ENCODE measurements at regions not wholly inside any gene's neighbourhood (a gene's known extent, or its start where the extent isn't known, plus 50 kb on each side); places are given as distances from the start of the nearest gene placed in this dataset.
"Not testable (repeated sequence)": the region's sequence is repeated elsewhere in the genome, so short reads cannot be mapped to it uniquely, and the experiment has no call there.

GRCh38 chr3:139109271-139109670 lies 64.6 kb upstream of the PRR23C start:
- DNase-seq (ENCODE audit: extremely low read depth, low read depth), result no peak
- TF ChIP-seq, protein P1, sequence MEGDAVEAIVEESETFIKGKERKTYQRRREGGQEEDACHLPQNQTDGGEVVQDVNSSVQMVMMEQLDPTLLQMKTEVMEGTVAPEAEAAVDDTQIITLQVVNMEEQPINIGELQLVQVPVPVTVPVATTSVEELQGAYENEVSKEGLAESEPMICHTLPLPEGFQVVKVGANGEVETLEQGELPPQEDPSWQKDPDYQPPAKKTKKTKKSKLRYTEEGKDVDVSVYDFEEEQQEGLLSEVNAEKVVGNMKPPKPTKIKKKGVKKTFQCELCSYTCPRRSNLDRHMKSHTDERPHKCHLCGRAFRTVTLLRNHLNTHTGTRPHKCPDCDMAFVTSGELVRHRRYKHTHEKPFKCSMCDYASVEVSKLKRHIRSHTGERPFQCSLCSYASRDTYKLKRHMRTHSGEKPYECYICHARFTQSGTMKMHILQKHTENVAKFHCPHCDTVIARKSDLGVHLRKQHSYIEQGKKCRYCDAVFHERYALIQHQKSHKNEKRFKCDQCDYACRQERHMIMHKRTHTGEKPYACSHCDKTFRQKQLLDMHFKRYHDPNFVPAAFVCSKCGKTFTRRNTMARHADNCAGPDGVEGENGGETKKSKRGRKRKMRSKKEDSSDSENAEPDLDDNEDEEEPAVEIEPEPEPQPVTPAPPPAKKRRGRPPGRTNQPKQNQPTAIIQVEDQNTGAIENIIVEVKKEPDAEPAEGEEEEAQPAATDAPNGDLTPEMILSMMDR (IDR thresholded peaks at IDR 0.05; ENCODE audit: low read depth, low read length, missing control alignments), result no peak
- H3K4me3 ChIP-seq (replicated peaks; ENCODE audit: low read depth, low read length), result no peak overlapping the region

- no peak overlapping the region for H3K4me3 ChIP-seq (replicated peaks; ENCODE audit: low read depth, low read length)
- TF ChIP-seq, protein P1 (IDR thresholded peaks at IDR 0.05; ENCODE audit: low read depth, low read length, missing control alignments), result no peak
Measured at GRCh38 chr3:139110072-139110830, 65.6 kb upstream of the PRR23C start.

DNA sequence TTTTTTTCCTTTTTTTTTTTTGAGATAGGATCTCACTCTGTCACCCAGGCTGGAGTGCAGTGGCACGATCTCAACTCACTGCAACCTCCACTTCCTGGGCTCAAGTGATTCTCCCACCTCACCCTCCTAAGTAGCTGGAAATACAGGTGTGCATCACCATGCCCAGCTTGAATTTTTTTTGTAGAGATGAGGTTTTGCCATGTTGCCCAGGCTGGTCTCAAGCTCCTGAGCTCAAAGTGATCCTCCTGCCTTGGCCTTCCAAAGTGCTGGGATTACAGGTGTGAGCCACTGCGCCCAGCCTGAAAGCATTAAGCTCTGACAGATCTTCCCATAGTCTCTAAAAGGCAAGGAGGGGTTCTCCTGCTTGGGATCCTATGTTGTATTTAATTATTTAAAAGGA lies 66.2 kb upstream of the PRR23C start:
- H3K4me3 ChIP-seq (replicated peaks; ENCODE audit: low read depth, low read length); DNase-seq (ENCODE audit: extremely low read depth, low read depth): not testable (repeated sequence)

More at GRCh38 chr3:139110072-139110830, 65.6 kb upstream of the PRR23C start:
- no peak for DNase-seq (ENCODE audit: extremely low read depth, low read depth)

GRCh38 chr3:139111392-139112229 lies 66.9 kb upstream of the PRR23C start:
- peak; percentile 36 for DNase-seq (ENCODE audit: extremely low read depth, low read depth)
- H3K4me3 ChIP-seq (replicated peaks; ENCODE audit: low read depth, low read length), result no peak overlapping the region
- TF ChIP-seq, protein P1 (IDR thresholded peaks at IDR 0.05; ENCODE audit: low read depth, low read length, missing control alignments), result peak; percentile 90

DNA sequence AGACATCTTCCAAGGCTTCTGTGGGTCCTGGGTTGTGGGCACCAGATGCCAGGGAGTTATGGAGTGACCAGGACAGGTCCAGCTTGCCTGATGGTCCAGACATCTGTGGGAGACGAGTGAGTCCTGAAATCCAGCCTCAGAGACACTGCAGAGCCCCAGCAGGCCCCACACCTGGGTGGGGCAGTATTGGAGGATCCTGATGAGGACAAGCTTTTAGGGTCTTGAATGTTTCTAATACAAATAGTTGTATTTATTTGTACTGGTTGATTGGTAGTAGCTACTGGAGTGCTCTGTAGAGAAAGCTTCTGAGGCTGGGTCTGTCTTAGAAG lies 67.5 kb upstream of the PRR23C start:
- DNase-seq (ENCODE audit: extremely low read depth, low read depth), result no peak
- no peak overlapping the region for H3K4me3 ChIP-seq (replicated peaks; ENCODE audit: low read depth, low read length)
- TF ChIP-seq, protein P1 (IDR thresholded peaks at IDR 0.05; ENCODE audit: low read depth, low read length, missing control alignments), result no peak

GRCh38 chr3:139113231-139113992 lies 68.7 kb upstream of the PRR23C start:
- DNase-seq (ENCODE audit: extremely low read depth, low read depth), result no peak
- no peak overlapping the region for H3K4me3 ChIP-seq (replicated peaks; ENCODE audit: low read depth, low read length)
- TF ChIP-seq, protein P1 (IDR thresholded peaks at IDR 0.05; ENCODE audit: low read depth, low read length, missing control alignments), result peak; percentile 14

- no peak for DNase-seq (ENCODE audit: extremely low read depth, low read depth)
- H3K4me3 ChIP-seq (replicated peaks; ENCODE audit: low read depth, low read length), result no peak overlapping the region
- TF ChIP-seq, protein P1 (IDR thresholded peaks at IDR 0.05; ENCODE audit: low read depth, low read length, missing control alignments), result no peak
Measured at GRCh38 chr3:139113993-139114375, 69.3 kb upstream of the PRR23C start.

- H3K4me3 ChIP-seq (replicated peaks; ENCODE audit: low read depth, low read length); DNase-seq (ENCODE audit: extremely low read depth, low read depth): not testable (repeated sequence)
Measured at GRCh38 chr3:139116631-139117030, 71.9 kb upstream of the PRR23C start.

All from HFF-Myc (cell line).